GM19438 (cell line): ENCODE measurements at regions not wholly inside any gene's neighbourhood (a gene's known extent, or its start where the extent isn't known, plus 50 kb on each side); places are given as distances from the start of the nearest gene placed in this dataset.

ENCODE experiments used
- ATAC-seq: cut with Tn5 transposase; IDR thresholded peaks from one replicate; pipeline ENCODE4 v1.9.1; 2021; ENCODE audit warnings: low read depth; ENCODE audit not compliant: unreplicated experiment

DNA sequence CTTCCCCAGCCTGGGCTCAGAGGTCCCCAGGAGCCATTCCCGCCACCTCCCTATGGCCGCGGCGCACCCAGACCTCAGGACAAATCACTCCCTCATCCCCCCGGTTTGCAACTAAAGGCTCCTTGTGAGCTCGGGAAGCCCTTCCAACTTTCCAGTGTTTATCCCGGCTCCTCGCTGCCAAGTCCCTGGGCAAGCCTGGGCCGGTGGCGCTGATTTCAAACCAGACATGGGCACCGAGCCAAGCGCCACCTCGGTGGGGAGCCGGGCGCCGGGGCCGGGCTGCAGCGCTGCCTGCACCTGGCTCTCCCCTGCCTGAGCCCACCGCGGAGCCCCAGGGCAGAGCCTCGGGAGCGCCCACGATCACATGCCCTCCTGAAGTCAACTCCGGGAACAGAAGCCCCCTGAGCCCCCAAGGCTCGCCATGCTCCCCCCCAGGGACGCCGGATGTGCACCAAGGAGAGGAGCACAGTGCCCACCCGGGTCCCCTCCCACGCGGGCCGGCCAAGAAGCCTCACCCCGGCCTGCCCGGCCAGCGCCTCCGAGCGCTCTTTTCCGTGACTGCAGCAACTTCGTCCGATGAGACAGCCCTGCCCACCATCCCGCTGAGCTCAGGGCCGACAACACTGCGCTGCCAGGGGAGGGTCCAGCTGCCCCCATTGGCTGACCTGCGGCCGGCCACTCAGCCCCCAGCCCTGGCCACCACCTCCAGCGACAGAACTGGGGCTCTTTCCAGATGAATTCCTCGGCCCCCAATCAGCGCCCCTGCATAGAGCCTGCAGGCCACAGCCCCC, 50.0 kb downstream of the NCOR2 start:
- no peak for ATAC-seq

DNA sequence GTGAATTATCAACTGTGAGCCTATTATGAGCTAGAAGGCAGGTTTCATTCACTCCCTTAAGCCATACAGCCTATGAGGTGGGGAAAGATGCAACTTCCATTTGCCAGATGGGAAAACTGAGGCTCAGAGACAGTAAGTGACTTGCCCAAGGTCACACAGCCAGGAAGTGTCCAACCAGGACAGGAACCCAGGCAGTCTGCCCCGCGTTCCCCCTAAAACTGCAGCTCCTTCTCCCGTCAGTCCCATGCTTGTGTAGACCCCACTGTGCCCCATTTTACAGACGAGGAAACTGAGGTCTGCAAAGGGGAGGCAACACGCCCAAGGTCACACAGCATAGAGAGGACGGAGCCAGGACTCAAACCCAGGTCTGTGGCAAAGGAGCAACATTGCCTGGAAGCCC, 50.6 kb downstream of the NCOR2 start:
- no peak for ATAC-seq

DNA sequence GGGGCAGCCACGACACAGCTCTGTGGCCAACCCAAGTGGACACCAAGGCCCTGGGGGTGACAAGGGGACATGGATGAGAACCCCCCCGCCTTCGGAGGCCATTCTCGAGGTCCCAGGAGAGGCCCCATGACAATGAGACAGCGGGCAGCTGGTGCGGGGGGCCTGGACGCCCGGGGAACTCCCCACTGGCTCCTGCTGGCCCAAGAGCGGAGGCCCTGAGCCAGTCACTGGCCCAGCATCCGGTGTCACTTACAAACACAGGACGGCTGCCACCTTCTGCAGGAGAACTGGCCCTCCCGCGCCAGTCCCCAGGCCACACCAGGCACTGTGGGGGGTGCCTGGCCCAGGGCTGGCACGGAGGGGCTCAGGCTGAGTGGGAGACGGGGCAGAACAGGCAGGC, 51.4 kb downstream of the NCOR2 start:
- ATAC-seq, result no peak

DNA sequence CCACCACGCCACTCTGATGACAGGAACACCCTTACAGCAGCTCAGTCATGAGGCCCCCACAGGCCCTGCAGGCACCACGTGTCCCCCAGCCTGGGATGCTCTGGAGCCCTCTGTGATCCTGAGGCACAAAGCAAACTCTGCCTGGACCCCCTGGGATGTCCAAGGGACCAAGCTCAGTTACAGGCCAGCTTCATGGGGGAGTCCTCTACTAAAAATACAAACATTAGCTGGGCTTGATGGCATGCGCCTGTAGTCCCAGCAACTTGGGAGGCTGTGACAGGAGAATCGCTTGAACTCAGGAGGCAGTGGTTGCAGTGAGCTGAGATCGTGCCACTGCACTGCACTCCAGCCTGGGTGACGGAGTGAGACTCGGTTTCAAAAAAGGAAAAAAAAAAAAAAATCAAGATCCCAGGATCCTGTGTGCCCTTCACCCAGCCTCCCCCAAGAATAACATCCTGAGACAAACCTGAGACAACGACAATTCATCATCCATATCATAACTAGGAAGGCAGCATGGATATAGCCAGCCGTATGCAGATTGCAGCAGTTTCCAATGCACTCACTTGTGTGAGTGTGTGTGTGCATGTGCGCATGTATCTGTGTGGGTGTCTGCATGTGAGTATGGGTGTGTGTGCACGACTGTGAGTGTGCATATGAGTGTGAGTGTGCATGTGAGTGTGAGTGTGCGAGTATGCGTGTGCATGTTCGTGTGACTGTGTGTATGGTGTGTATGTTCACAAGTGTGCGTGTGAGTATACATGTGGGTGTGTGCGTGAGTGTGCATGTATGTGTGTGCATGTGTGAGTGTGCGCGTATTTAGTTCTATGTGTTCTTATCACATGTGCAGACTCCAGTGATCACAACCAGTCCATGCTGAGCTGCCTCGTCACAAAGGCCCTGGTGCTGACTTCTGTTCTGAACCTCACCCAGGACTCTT, 52.1 kb downstream of the NCOR2 start:
- ATAC-seq, result no peak

DNA sequence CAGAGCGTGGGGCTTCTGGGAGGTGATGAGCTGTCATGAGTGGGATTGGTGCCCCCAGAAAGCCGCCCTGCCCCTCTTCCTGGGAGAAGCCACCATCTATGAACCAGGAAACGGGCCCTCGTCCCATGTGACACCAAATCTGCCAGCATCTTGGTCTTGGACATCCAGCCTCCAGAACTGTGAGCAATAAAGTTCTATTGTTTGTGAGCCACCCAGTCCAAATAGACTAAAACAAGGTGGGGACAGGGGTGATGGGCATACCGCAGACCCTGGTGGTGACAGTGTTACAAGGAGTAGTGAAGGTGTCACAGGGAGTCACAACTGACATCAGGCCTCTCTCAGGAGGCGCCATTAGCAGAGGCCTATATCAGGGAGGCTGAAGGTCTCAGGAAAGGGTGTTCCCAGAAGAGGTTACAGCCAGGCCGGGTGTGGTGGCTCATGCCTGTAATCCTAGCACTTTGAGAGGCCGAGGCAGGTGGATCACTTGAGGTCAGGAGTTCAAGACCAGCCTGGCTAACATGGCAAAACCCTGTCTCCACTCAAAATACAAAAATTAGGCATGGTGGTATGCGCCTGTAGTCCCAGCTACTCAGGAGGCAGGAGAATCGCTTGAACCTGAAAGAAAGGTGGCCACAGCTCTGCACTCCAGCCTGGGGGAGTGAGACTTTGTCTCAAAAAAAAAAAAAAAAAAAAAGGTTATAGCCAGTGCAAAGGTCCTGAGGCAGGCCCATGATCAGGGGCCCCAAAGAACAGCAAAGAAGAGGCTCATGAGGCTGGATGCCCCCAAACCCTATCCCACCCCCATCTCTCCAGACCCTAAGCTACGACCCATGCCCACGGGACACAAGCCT, 53.0 kb downstream of the NCOR2 start:
- ATAC-seq, result no peak

DNA sequence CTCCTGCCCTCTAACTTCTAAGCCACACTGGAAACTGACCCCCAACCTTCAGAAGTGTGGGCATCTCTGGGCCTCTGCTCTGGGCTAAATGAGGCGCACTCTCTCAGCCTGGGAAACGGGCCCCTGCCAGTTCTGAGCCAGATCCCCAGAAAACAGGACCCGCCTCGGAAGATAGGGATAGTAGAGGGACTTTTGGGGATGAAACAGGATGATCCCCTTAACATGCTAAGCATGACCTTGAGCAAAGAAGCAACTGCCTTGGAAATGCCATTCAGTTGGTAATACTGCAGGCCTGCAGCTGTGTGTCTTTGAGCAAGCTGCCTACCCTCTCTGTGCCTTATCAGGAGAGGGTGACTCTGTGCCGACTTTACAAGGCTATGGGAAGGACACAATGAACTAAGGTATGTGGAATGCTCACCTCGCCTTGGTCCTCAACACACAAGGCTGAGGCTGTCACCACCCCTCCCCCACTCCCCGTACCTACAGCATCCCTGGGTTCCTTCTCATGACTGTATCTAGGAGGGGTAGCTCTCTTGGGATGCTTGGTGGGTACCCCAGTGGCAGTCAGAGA, 54.0 kb downstream of the NCOR2 start:
- no peak for ATAC-seq

DNA sequence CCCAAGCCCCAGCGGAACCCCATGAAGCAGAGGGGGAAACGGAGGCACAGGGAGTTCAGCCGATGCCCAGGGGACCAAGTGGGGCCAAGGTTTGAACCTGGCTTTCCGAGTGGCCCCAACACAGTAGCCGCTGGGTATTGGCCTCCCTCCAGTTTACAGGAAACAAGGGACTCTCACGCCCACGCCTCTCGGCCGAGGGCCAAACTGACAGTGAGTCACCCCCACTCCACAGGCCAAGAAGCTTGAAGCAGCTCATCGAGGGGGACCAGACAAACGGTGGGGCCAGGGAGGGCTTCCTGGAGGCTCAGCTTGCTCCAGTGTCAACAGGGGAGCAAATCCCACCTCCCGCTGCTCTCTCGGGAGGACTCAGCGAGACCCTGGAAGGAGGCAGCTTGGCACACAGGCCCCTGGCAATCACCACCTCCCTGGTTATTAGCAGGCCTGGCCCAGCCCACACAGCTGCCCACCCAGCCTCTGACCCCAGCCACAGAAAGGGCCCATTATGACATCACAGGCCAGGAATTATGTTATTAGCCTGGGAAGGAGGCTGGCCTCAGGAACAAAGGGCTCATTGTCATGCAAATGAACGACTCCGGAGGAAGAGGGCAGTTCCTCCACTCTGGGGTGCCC, 54.6 kb downstream of the NCOR2 start:
- no peak for ATAC-seq

DNA sequence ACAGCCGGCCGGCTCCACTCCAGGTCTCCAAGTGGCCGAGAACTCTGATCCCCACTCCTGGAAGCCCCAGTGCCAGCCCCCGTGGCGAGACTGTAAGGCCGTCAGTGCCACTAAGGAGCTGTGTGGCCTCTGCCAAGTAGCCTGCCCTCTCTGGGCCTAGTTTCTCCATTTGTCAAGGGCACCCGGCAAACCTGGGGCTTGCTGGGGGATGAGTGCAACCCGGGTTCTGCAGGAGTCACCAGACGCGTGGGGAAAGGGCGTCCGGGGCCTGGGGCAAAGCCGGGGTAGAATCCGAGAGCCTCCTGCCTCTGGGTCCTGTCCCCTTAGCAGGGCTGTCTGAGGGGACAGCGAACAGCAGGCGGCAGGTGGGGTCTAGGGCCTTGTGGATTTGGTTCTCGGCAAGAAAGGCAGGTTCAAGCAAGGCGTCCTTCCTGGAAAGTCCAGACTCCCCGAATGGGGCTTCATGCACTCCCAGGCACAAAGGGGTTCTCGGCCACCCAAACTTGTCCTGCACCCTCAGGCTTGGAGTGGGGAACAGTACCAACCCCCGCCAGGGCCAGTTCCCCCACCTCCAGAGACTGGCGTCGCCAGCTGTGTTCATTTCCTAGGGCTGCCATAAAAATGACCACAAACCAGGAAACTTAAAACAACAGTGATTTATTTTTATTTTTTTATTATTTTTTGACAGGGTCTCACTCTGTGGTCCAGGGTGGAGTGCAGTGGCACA, 56.0 kb downstream of the NCOR2 start:
- no peak for ATAC-seq

DNA sequence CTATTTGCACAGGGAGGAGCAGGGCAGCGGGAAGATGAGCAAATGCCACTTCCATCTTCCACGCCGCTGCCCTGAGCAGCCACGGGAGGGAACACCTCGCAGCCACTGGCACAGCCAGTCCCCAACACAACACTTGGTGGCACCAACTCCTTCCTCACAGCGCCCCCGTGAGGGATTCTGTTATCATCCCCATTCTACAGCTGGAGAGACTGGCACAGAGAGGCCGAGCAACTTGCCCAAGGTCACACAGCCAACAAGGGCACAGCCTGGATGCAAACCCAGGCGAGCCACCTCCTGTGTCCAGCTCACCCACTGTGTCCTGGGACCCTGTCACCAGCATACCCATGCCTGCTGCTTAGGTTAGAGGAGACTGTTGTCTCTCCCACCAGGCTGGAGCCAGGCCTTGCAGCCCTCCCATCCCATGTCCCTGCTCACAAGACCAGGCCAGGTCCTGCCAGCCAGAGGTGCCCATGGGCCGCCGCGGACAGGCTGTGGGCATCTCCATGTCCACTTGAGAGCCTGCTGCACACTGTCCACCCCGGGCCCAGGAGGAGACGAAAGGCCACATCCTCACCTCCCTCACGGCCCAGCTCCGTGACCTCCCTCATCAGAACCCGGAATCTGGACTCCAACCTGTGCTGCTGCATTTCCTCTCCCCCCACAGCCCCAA, 57.0 kb downstream of the NCOR2 start:
- ATAC-seq, result no peak

DNA sequence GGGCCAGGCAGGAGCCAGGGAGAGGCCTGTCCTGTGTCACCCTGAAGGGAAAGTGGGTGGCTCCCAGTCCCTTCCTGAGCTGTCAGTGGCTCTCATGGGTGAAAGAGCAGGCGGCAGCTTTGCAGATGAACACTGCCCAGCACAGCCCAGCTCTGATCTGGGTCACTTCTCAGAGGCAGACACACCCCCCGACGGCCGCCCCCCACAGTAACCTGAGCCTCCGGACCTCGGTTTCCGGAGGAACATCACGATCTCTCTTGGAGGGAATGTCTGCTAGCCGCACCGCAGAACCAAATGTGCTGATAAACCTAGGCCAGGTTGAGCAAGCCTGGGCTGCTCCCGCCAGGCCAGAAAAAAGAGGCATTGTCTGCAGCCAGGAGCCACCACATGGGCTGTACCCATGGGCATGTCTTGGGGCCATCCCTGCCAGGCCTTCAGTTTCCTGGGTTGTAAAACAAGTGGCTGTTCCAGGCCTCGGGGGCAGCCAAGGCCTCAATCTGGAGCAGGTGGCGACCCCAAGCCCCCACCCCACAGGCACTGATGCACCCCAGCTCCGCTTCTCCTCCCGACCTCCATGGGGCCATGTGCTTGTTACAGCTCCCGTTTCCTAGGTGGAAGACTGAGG, 57.6 kb downstream of the NCOR2 start:
- ATAC-seq, result no peak

DNA sequence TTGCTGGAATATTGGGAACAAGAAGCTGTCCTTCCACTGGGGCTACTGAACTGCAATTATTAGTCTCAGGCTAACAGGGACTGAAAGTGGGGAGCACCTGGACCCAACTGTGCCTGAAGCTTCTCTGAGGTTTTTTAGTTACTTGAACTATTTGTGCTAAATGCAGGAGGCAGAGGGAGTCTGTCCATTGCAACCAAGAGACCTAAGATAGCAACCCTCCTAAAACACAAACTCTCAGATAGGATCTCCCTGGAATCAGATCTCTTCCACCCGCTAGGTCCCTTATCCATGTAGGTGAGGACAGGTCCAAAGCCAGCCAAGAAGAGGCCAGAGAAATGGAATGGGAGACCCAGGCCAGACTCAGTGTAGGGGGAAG, 58.1 kb downstream of the NCOR2 start:
- no peak for ATAC-seq

DNA sequence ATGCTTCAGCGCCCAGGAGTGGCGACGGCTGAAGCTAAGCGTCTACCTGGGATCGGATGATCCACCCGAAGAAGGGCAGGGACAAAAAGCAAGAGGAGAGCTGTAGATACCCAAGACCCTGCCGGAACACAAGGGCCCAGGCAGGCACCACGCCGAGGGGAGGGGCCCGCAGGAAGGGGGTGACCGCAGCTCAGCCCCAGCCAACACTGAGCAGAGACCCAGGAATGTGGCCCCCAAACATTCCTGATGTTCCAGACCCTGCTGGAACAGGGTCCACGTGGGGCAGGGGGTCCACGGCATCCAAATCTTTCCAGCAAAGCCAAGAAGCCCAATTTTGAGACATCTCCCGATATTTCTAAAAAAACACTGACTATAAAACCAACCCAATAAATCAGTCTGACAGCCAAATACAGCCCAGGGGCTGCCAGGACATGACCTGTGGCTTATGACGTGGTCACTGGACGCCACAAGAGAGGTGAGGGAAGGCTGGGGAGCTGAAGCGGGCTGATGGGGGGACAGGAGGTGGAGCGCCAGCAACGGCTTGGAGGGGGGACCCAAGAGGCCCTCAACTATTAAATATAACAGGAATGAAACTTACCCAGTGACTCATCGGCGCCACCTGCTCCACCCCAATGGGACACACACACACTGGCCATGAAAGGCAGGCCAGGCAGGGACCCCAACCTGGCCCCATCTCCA, 58.9 kb downstream of the NCOR2 start:
- no peak for ATAC-seq

DNA sequence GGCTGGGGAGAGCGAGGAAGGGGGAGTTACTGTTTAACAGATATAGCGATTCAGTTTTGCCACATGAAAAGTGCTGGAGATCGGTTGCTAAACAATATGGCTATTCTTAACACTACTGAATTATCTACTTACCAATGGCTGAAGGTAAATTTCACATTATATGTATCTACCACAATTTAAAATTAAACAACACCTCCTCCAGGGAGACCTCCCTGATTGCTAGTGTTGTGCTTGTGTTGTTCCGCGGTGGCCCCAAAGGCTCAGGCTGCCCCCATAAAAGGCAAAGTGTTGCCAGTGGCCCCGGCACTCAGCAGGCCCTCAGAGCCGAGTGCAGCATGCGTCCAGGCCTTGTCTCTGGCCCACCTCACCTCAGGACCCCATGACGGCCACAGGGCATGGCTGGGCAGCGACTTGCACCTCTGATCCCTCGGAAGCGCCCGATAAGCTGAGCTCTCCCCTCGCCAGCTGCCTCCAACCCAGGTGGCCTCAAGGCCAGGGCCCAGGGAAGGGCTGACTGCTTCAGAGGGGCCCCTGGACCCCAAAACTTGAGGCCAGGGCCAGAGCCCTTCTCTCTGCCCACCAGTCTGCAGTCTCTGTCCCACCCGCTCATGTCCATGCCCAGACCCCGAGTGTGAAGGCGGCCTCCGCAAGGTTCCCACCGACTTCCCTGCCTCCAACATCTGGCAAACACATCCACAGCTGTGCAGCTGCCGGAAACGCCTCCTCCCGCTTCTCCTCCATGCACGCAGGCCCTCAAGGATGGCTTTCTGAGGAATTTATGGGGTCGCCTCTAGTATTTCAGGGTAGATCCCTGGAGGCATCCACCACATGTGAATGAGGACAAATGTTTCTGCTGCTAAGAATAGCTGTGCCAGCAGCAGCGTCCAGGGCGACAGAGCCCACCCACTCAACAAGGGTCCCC, 60.0 kb downstream of the NCOR2 start:
- no peak for ATAC-seq

DNA sequence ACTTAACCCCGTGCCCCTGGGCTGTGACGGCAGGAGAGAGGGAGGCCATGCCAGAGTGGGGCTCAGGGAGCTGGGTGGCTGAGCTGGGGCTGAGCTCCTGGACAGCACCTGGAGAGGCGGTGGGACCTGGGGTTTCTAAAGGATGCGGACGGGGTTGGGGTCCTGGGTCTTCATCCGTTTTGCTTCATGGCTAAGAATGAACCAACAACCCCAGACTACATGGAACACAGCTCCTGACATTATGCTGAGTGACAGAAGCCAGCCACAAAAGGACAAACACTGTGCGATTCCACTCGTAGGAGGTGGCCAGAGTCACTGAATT, 60.6 kb downstream of the NCOR2 start:
- no peak for ATAC-seq

DNA sequence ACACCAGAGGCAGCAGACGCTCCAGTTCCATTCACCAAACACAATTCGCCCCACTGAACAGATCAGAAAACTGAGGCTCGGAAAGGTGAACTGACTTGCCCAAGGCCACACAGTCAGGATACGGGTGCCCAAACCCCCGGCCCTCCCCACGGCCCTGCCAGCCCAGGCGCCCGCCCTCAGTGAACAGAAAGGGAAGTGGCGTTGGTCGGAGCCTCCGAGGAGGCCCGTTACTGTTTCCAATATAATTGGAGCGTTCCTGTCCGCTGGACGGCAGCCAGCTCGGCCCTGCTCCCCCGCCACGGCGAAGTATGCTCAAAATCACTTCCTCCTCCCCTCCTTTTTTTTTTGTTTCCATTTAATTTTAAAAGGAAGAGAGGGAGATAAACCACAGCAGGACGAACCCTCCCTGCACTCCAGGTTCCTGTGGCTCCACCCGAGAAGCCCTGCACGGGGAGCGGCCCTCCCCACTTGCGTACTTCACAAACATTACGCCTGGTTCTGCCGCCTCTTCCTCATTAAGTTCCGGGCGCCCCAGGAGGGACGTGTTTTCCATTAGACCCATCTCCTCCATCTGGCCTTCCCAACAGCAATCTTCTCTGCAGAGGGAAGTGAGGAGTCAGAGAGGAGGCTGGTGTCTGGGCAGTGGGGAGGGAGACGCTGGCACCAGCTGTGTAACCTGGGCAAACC, 61.1 kb downstream of the NCOR2 start:
- no peak for ATAC-seq

DNA sequence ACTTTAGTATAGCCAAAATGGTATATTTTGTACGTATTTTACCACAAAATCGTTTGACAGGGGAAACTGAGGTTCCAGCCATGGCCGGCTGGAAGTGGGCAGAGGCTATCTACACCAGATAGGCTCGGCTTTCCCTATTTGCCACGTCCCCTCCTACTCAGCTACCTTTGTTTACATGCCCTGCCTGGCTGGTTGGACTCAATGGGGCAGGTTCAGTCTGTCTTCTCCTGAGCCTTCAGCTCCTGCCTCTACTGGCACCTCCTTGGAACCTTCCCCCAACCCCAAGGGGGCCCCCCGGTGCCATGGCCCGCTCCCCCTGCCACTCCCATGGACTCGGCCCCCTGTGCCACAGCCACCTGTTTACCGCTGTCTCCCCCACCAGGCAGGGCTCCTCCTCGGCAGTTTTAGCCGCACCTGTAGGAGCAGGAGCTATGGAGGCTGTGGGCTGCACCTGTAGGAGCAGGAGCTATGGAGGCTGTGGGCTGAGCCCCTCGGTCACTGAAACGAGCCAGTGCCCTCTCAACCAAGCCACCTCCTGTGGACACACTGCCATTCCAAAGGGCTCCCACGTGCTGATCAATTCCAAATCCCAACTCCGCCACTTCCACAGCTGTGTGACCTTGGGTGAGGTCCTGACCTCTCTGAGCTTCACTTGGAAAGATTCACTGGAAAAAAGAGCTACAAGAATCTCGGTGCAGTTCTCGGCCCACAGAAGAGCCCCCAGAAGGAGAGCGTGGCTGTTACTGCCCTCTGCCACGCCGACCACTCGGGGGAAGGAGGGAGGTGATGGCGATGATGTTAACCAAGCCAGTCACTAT, 62.2 kb downstream of the NCOR2 start:
- no peak for ATAC-seq
